Left lung (tissue), 4 donors: ENCODE measurements at regions not wholly inside any gene's neighbourhood (a gene's known extent, or its start where the extent isn't known, plus 50 kb on each side); places are given as distances from the start of the nearest gene placed in this dataset.
"Not testable (repeated sequence)": the region's sequence is repeated elsewhere in the genome, so short reads cannot be mapped to it uniquely, and the experiment has no call there.

Source experiments
- ATAC-seq: fragments of 200-7000 bp; cut with Tn5 transposase; one replicate; pipeline ENCODE4 v1.9.1; 2020; ENCODE audit warnings: moderate library complexity
- DNase-seq, 4 donors: peaks; one replicate each; pipeline ENCODE4 v3.0.0-alpha.2; 2013 to 2020
- H3K27ac ChIP-seq, 2 donors: fragments of 200-600 bp; sonication (generic) in 1 of 2; one replicate each; pipeline versions ENCODE4 v1.5.0 to v1.8.0; 2020 to 2021
- H3K27me3 ChIP-seq, 2 donors: fragments of 200-600 bp; sonication (generic) in 1 of 2; one replicate each; pipeline versions ENCODE4 v1.5.0 to v1.8.0; 2020 to 2021
- H3K36me3 ChIP-seq, 2 donors: fragments of 200-600 bp; sonication (generic) in 1 of 2; one replicate each; pipeline versions ENCODE4 v1.5.0 to v1.8.0; 2020 to 2021
- H3K4me1 ChIP-seq, 2 donors: fragments of 200-600 bp; one replicate each; pipeline ENCODE4 v1.8.0; 2021
- H3K4me3 ChIP-seq, 2 donors: fragments of 200-600 bp; sonication (generic) in 1 of 2; one replicate each; pipeline versions ENCODE4 v1.5.0 to v1.8.0; 2020 to 2021; ENCODE audit warnings: mild to moderate bottlenecking in 1 of 2
- H3K9me3 ChIP-seq, 2 donors: fragments of 200-600 bp; sonication (generic) in 1 of 2; one replicate each; pipeline versions ENCODE4 v1.5.0 to v1.8.0; 2020 to 2021
- intact Hi-C, 2 donors: fragments of 100-400 bp; cut with DNase I; formaldehyde crosslinking; loops; one replicate each; pipeline versions ENCODE4 v1.11.2 to v1.14.2; 2022
- TF ChIP-seq, protein P1 (sequence below), 2 donors: fragments of 200-600 bp; sonication (generic) in 1 of 2; IDR thresholded peaks; one replicate each; pipeline versions ENCODE4 v1.5.0 to v1.8.0; 2021; ENCODE audit warnings: antibody characterized with exemption in 2 of 2
- donor health status: DM: no; HTN: yes; CAD: no.
- donor health status: DM: no; HTN: no; CAD: no.

- no peaks in the 10 kb centered on the region for H3K27me3 ChIP-seq
- no peaks in the 10 kb centered on the region for H3K4me1 ChIP-seq
- intact Hi-C loops, result no loop called here
- peaks cover 0 to 14% of the 10 kb centered on the region in 2 donors for H3K9me3 ChIP-seq
- H3K36me3 ChIP-seq, result no peaks in the 10 kb centered on the region
- no peak overlapping the region for H3K27ac ChIP-seq
- TF ChIP-seq, protein P1, sequence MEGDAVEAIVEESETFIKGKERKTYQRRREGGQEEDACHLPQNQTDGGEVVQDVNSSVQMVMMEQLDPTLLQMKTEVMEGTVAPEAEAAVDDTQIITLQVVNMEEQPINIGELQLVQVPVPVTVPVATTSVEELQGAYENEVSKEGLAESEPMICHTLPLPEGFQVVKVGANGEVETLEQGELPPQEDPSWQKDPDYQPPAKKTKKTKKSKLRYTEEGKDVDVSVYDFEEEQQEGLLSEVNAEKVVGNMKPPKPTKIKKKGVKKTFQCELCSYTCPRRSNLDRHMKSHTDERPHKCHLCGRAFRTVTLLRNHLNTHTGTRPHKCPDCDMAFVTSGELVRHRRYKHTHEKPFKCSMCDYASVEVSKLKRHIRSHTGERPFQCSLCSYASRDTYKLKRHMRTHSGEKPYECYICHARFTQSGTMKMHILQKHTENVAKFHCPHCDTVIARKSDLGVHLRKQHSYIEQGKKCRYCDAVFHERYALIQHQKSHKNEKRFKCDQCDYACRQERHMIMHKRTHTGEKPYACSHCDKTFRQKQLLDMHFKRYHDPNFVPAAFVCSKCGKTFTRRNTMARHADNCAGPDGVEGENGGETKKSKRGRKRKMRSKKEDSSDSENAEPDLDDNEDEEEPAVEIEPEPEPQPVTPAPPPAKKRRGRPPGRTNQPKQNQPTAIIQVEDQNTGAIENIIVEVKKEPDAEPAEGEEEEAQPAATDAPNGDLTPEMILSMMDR (IDR thresholded peaks at IDR 0.05), result no peak
- ATAC-seq (no peak), DNase-seq (no peak)
- no peak overlapping the region for H3K4me3 ChIP-seq
Measured at GRCh38 chr3:161690299-161690620, 193.7 kb downstream of the OTOL1 start.

DNA sequence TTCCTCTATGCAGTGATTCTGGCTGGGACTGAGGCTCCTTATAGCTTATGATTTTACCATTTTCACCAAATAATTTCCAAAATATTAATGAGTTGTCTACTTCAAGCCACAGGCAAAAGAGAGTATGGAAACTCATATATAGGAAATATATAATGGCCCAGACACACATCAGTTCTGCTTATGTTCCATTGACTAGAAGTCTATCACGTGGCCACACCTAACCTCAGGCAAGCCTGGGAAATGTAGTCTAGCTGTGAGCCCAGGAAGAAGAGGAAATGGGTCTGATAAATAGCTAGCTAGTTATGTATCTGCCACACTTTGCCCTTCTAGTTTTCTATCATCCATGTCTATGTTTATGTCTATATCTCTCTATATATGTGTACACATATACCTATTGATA, 195.1 kb downstream of the OTOL1 start:
- ATAC-seq (no peak), DNase-seq (no peak)
- TF ChIP-seq, protein P1 (IDR thresholded peaks at IDR 0.05), result no peak
- Histone ChIP-seq H3K27ac (no peak overlapping the region), H3K4me1 (no peaks in the 10 kb centered on the region), H3K27me3 (no peaks in the 10 kb centered on the region), H3K36me3 (no peaks in the 10 kb centered on the region), H3K9me3 (peaks cover 0 to 5% of the 10 kb centered on the region in 2 donors), H3K4me3 (no peak overlapping the region)
- intact Hi-C loops, result no loop called here

DNA sequence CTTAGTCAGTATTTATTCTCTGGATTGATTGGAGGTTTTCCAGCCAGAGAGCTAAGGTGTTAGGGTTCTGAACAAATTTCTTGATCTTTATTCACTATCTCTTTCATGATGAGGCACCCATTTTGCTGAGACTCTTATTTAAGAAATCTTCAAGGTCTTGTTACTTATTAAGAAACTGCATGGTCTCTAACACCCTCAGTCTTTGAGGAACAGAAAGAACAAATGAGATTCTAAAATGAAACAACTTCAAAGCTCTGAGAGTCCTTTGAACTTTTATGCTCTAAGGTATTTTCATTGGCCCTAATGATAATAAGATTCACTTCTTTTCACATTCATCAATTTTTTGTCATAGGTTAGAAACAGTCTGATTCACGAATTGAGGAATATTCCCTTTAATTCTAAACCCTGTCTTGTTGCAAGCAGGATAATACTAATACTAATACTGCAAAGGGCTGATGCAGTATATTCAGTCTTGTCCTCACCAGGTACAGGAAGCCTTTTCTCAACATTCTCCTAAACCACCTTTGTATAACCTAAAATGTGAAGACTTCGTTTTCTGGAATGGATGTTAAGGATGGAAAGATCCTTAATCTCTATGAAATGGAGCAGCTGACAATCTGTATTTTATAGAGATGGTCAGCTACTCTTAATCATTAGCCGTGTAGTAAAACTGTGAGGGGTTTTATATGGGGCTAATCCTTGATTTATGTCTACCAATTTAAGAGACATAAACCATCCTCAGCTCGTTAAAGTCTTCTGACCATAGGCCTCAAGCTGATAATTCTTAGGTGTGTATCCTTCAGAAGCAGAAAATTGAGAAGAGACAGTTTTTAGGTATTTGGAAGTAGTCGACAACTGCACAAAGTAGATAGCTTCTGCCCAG, 198.3 kb downstream of the OTOL1 start:
- H3K4me1 ChIP-seq, result no peaks in the 10 kb centered on the region
- no peaks in the 10 kb centered on the region for H3K36me3 ChIP-seq
- H3K27me3 ChIP-seq, result no peaks in the 10 kb centered on the region
- no peak overlapping the region for H3K4me3 ChIP-seq
- TF ChIP-seq, protein P1 (IDR thresholded peaks at IDR 0.05), result no peak
- H3K9me3 ChIP-seq, result no peaks in the 10 kb centered on the region
- intact Hi-C loops, result no loop called here
- no peak overlapping the region for H3K27ac ChIP-seq
- no peak for ATAC-seq
- no peak for DNase-seq

- DNase-seq, result no peak
- no peaks in the 10 kb centered on the region for H3K9me3 ChIP-seq
Measured at GRCh38 chr3:161695811-161696210, 199.2 kb downstream of the OTOL1 start.

GRCh38 chr3:161700998-161701397, 204.4 kb downstream of the OTOL1 start:
- H3K9me3 ChIP-seq, result no peaks in the 10 kb centered on the region
- TF ChIP-seq, protein P1 (IDR thresholded peaks at IDR 0.05), result no peak
- DNase-seq (peak in 1 of 4 donors; percentile 1), ATAC-seq (no peak)
- no peaks in the 10 kb centered on the region for H3K4me1 ChIP-seq
- H3K4me3 ChIP-seq, result no peak overlapping the region
- intact Hi-C loops, result no loop called here
- no peak overlapping the region for H3K27ac ChIP-seq
- H3K36me3 ChIP-seq, result no peaks in the 10 kb centered on the region
- H3K27me3 ChIP-seq, result no peaks in the 10 kb centered on the region

More at GRCh38 chr3:161695811-161696210, 199.2 kb downstream of the OTOL1 start:
- ATAC-seq, result no peak
- no peak overlapping the region for H3K27ac ChIP-seq
- H3K36me3 ChIP-seq, result no peaks in the 10 kb centered on the region
- H3K27me3 ChIP-seq, result no peaks in the 10 kb centered on the region
- intact Hi-C loops, result no loop called here
- no peak overlapping the region for H3K4me3 ChIP-seq
- TF ChIP-seq, protein P1 (IDR thresholded peaks at IDR 0.05), result no peak
- no peaks in the 10 kb centered on the region for H3K4me1 ChIP-seq

- H3K4me3 ChIP-seq, H3K4me1 ChIP-seq, H3K27me3 ChIP-seq, H3K36me3 ChIP-seq, DNase-seq, ATAC-seq, intact Hi-C loops, H3K9me3 ChIP-seq, H3K27ac ChIP-seq: not testable (repeated sequence)
Measured at GRCh38 chr3:161707253-161707652, 210.6 kb downstream of the OTOL1 start.
